ENCODE measurements at regions not wholly inside any gene's neighbourhood (a gene's known extent, or its start where the extent isn't known, plus 50 kb on each side); places are given as distances from the start of the nearest gene placed in this dataset.
A peak's percentile ranks its signal among the peaks of the same experiment; 100 is the strongest.

DNA sequence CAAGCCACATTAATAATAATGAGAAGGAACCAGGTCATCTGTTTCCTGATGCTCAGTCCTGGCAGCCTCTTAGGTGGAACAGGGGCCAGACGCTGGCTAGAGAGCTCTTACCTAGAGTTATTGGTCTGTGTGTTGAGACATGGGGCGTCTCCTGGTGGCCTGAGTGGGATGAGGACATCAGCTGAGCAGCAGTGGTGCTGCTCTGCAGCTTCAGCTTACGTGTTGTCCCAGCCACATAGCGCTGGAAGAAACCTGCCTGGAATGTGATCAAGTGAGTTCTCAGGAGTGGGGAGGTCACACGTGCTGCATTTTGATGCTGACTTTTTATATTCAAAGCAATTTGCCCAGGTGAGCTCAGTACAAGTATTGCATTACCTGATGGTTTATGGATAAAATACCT, 355.4 kb downstream of the CDH26 start:
- no peak for DNase-seq (ENCODE audit: low read depth)

- no peak for DNase-seq (ENCODE audit: low read depth)
Measured at GRCh38 chr20:60314727-60315126, 356.5 kb downstream of the CDH26 start.

DNA sequence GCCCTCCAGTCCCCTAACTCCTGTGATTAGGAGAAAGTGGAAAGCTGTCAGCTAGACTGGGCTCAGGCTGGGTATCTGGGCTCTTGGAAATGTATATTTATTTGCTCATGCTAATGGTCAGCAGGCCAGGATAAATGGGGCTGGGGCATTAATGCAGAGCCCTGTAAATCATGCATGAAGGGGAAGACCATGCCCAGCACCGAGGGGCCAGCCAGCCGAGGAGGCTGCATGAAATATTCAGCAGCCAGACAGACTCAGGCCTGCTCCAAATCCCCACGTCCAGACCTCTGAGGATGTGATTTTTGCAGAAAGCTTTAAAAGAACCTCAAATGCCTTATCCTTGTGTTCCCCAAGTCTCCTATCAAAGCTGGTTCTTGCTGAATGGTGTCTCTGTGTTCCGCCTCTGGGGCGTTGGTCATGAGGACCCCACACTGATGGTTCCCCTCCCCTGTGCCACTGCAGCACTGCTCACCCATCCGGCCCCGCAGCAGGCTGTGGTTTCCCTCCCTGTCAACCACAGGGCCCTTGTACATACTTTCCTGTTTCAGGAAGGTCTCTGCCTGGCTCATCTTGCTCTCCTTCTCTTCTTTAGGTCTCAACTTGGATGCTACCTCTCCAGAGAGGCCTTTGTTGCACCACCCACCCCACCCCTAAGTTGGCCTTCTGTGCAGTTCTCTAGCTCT, 358.4 kb downstream of the CDH26 start:
- DNase-seq (ENCODE audit: low read depth) = no peak

DNA sequence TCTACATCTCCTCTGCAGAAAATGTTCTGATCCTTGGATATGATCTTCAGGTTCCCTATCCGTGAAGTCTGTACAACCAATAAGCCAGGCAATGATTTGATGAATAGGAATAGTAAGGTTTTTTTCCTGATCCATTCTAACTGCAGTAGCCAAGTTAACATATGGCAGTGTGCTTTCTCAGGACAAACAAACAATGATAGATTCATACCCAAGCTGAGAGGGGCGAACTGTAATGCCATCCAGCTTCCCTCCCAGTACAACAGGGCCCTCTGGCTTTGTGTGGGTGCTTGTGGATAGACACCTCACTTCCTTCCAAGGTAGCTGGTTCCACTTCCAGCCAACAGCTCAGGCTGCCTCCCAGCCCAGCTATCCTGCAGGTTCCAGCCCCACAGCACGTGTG, 359.2 kb downstream of the CDH26 start:
- DNase-seq (ENCODE audit: low read depth) = no peak

- DNase-seq (ENCODE audit: low read depth) = no peak
Measured at GRCh38 chr20:60321601-60322000, 363.4 kb downstream of the CDH26 start.

GRCh38 chr20:60326821-60327220, 368.6 kb downstream of the CDH26 start:
- no peak for DNase-seq (ENCODE audit: low read depth)

- peak; percentile 58 for DNase-seq (ENCODE audit: low read depth)
Measured at GRCh38 chr20:60327971-60328660, 369.9 kb downstream of the CDH26 start.

DNA sequence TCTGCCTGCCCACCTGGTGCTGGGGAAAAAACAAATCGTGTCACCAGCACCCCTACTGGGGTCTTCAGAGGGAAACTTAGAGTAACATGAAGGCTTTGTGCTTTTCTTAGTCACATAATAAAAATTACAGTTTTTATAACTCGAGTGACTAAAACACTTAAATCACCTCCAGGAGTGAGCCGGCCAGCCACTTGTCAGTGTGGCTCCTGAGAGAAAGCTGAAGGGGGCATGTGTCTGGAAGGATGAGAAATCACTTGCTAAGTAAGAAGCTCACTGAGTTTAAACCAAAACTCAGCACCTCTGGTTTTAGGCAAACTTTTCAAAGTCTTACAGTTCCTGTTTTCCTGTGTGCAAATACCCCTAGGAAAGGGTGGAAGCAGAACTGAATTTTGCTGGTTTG, 372.2 kb downstream of the CDH26 start:
- no peak for DNase-seq (ENCODE audit: low read depth)

GRCh38 chr20:60331688-60332300, 373.6 kb downstream of the CDH26 start:
- DNase-seq (ENCODE audit: low read depth) = no peak

DNA sequence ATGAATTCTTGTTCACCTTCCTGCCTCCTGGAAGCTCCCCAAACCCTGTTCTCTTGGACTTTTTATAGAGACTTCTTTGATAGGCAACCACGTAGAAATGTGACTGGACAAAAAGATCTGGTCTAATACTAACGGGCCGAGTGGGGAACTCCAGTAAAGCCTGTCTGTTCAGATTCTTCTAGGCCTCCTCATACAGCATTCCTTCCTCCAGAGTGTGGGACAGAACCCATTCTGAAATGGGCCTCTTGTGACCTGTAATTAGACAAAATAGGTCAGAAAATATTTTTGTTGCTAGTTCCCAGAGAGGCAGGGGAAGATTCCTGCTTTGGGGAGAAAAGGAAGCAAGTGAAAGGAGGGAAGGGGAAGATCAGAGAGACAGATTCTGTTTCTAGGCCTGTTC, 374.3 kb downstream of the CDH26 start:
- DNase-seq (ENCODE audit: low read depth) = no peak

- no peak for DNase-seq (ENCODE audit: low read depth)
Measured at GRCh38 chr20:60334911-60335310, 376.7 kb downstream of the CDH26 start.

DNA sequence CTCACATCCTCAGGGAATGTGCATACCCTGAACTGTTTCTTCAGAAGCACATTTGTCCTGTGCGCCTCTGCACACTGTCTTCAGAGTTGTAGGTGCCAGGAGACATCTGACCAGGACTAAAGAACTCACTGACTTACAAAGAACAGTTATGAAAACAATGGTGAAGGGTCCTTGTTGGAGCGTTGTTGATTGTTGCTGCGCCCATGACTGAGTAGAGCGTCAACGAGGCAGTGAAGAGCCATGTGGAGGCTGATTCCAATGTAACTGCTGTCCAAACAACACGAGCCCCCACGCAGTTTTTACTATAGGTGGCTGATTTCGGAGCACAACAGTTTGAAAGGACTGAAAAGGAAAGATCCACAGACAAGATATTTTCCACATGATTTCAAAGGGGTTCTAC, 380.3 kb downstream of the CDH26 start:
- DNase-seq (ENCODE audit: low read depth) = no peak

- DNase-seq (ENCODE audit: low read depth) = no peak
Measured at GRCh38 chr20:60339738-60340137, 381.5 kb downstream of the CDH26 start.

DNA sequence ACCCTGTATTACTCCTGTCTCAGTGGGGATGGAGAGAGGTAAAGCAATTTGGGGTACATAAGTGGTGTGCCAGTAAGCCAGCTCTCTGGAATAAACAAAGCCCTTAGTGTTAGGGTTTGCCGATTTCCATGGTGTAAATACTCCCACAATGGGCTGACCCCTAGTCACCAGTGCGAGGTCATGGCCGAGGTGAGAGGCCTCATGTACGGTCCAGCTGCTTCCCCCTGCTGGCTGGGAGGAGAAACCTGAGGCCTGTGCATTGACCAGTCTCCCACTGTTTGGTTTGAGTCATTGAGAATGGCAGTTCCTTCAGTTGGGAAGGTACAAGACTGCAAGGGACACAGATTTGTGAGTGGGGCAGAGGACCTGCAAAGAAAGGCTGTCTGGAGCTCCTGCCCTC, 382.0 kb downstream of the CDH26 start:
- DNase-seq (ENCODE audit: low read depth) = no peak

GRCh38 chr20:60341062-60341461, 382.8 kb downstream of the CDH26 start:
- DNase-seq (ENCODE audit: low read depth) = no peak

GRCh38 chr20:60345106-60345505, 386.9 kb downstream of the CDH26 start:
- no peak for DNase-seq (ENCODE audit: low read depth)

- no peak for DNase-seq (ENCODE audit: low read depth)
Measured at GRCh38 chr20:60349418-60349817, 391.2 kb downstream of the CDH26 start.

- DNase-seq (ENCODE audit: low read depth) = no peak
Measured at GRCh38 chr20:60352017-60352416, 393.8 kb downstream of the CDH26 start.

DNA sequence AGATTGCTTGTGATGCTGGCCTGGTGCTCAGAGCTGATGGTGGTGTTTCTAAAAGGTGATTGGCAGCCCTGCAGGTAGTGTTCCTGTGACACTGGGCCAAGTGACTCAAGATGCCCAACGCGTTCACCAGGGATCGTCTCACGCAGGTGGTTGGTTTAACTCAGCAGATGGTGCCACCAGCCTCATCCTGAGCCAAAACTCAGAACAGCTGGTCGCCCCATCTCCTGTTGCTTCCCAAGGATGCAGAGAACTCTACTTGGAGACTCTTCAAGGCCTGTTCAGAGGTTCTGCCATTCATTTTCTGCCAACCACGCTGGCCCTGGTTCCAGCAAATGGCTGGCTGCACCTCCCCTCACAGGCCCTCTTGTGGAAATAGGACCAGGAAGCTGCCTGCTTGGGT, 394.4 kb downstream of the CDH26 start:
- no peak for DNase-seq (ENCODE audit: low read depth)

DNA sequence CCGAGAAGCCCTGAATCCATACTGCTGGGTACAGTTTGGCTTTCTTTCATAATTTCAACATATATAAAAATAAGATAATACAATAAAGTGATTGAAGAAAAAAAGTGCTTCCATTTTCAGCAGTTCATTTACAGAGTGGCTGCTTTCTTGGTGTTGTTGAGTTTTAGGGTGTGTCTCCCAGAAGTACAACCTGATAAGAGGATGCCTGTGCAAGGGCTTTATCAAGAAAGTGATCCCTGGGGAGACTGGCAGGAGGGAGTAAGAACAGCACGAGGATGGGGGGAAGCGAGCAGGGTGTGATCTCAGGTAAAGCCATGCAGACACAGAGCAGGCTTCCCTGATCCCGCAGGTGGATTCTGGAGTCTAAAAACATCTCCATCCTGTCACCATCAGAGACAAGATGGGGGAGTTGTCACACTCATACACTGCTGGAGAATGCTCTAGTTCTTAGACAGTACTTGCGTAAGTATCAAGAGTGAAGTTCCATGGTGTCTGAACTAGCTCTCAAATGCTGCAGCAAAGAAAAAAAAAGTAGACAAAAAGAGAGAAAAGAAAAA, 395.9 kb downstream of the CDH26 start:
- DNase-seq (ENCODE audit: low read depth) = no peak

DNA sequence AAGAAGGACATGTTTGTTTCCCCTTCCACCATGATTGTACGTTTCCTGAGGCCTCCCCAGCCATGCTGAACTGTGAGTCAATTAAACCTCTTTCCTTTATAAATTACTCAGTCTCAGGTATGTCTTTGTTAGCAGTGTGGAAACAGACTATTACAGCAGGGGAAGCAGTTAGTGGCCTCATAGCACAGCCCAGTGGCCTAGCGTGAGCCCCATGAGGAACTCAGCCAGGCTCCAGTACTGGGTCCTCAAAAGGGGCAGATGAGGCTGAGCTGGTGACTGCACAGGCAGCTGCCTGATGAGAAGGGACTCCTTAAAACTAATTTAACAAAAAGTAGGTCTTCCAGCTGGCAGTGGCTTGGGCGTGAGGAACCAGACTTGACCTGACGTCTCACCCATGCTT, 399.9 kb downstream of the CDH26 start:
- DNase-seq (ENCODE audit: low read depth) = no peak

GRCh38 chr20:60359010-60359409, 400.8 kb downstream of the CDH26 start:
- DNase-seq (ENCODE audit: low read depth) = no peak
